ENCODE measurements at regions not wholly inside any gene's neighbourhood (a gene's known extent, or its start where the extent isn't known, plus 50 kb on each side); places are given as distances from the start of the nearest gene placed in this dataset.

- DNase-seq = peak in 1 of 3 donors; percentile 34
- H3K4me3 ChIP-seq (ENCODE audit: control insufficient read depth in 1 of 7, extremely low read depth in 1 of 7, insufficient read depth in 4 of 7, low read depth in 2 of 7, low read length in 6 of 7) = no peak overlapping the region
- no peaks in the 10 kb centered on the region for H3K36me3 ChIP-seq (ENCODE audit: control insufficient read depth in 4 of 4, insufficient read depth in 4 of 4, low read length in 3 of 4)
- WGBS (ENCODE audit: insufficient coverage) = 0% methylated on average over 1 of the region's 2 CpGs
- H3K4me1 ChIP-seq (ENCODE audit: control extremely low read depth in 1 of 4, control insufficient read depth in 4 of 4, insufficient read depth in 4 of 4, low read length in 3 of 4) = no peaks in the 10 kb centered on the region
- H3K9me3 ChIP-seq (ENCODE audit: control extremely low read depth in 1 of 5, control insufficient read depth in 4 of 5, insufficient read depth in 2 of 5, low read depth in 1 of 5, low read length in 4 of 5) = no peaks in the 10 kb centered on the region
- POLR2A ChIA-PET = no interaction called here
- CTCF ChIA-PET = no interaction called here
- H3K27me3 ChIP-seq (replicated peaks in 2 of 5; ENCODE audit: control insufficient read depth in 4 of 5, insufficient read depth in 5 of 5, low read length in 4 of 5) = no peaks in the 10 kb centered on the region
- H3K27ac ChIP-seq (ENCODE audit: insufficient read depth in 1 of 2, low read depth in 1 of 2, low read length in 2 of 2, poor library complexity in 1 of 2, severe bottlenecking in 2 of 2) = no peak overlapping the region
These were observed 232.6 kb upstream of the CDYL start for GRCh38 chr6:4543596-4543995.

GRCh38 chr6:4533576-4533975 lies 242.6 kb upstream of the CDYL start:
- Histone ChIP-seq H3K36me3 (ENCODE audit: control insufficient read depth in 4 of 4, insufficient read depth in 4 of 4, low read length in 3 of 4) (no peaks in the 10 kb centered on the region), H3K27ac (ENCODE audit: insufficient read depth in 1 of 2, low read depth in 1 of 2, low read length in 2 of 2, poor library complexity in 1 of 2, severe bottlenecking in 2 of 2) (no peak overlapping the region), H3K27me3 (replicated peaks in 2 of 5; ENCODE audit: control insufficient read depth in 4 of 5, insufficient read depth in 5 of 5, low read length in 4 of 5) (no peaks in the 10 kb centered on the region), H3K9me3 (ENCODE audit: control extremely low read depth in 1 of 5, control insufficient read depth in 4 of 5, insufficient read depth in 2 of 5, low read depth in 1 of 5, low read length in 4 of 5) (peaks cover 3 to 11% (median 7%) of the 10 kb centered on the region in 5 experiments), H3K4me3 (ENCODE audit: control insufficient read depth in 1 of 7, extremely low read depth in 1 of 7, insufficient read depth in 4 of 7, low read depth in 2 of 7, low read length in 6 of 7) (no peak overlapping the region), H3K4me1 (ENCODE audit: control extremely low read depth in 1 of 4, control insufficient read depth in 4 of 4, insufficient read depth in 4 of 4, low read length in 3 of 4) (no peaks in the 10 kb centered on the region)
- CTCF ChIA-PET = no interaction called here
- WGBS (ENCODE audit: insufficient coverage) = 100% methylated on average over 1 of the region's 1 CpG
- DNase-seq = no peak
- POLR2A ChIA-PET = no interaction called here

DNA sequence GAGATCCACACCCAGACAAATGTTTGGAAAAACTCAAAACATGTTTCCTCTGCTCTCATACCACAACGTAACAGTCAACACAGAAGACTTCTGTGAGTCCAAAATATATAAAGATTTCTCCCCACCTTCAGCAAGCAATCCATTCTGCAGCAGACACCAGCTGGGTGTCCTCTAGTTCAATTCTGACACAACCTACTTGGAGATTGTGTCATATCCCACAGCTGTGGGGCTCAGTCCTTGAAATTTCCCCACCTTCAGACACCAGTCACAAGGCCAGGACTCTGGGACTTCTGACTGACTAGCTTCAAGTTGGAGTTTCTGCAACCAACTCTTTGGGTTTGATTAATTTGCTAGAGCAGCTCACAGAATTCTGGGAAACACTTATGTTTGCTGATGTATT lies 244.8 kb upstream of the CDYL start:
- H3K36me3 ChIP-seq (ENCODE audit: control insufficient read depth in 4 of 4, insufficient read depth in 4 of 4, low read length in 3 of 4) = no peaks in the 10 kb centered on the region
- H3K27ac ChIP-seq (ENCODE audit: insufficient read depth in 1 of 2, low read depth in 1 of 2, low read length in 2 of 2, poor library complexity in 1 of 2, severe bottlenecking in 2 of 2) = no peak overlapping the region
- H3K4me3 ChIP-seq (ENCODE audit: control insufficient read depth in 1 of 7, extremely low read depth in 1 of 7, insufficient read depth in 4 of 7, low read depth in 2 of 7, low read length in 6 of 7) = no peak overlapping the region
- no peaks in the 10 kb centered on the region for H3K4me1 ChIP-seq (ENCODE audit: control extremely low read depth in 1 of 4, control insufficient read depth in 4 of 4, insufficient read depth in 4 of 4, low read length in 3 of 4)
- WGBS (ENCODE audit: insufficient coverage) = 100% methylated on average over 1 of the region's 1 CpG
- no peaks in the 10 kb centered on the region for H3K27me3 ChIP-seq (replicated peaks in 2 of 5; ENCODE audit: control insufficient read depth in 4 of 5, insufficient read depth in 5 of 5, low read length in 4 of 5)
- peaks cover 3 to 11% (median 8%) of the 10 kb centered on the region in 5 experiments for H3K9me3 ChIP-seq (ENCODE audit: control extremely low read depth in 1 of 5, control insufficient read depth in 4 of 5, insufficient read depth in 2 of 5, low read depth in 1 of 5, low read length in 4 of 5)
- ChIA-PET POLR2A (no interaction called here), CTCF (no interaction called here)
- no peak for DNase-seq

DNA sequence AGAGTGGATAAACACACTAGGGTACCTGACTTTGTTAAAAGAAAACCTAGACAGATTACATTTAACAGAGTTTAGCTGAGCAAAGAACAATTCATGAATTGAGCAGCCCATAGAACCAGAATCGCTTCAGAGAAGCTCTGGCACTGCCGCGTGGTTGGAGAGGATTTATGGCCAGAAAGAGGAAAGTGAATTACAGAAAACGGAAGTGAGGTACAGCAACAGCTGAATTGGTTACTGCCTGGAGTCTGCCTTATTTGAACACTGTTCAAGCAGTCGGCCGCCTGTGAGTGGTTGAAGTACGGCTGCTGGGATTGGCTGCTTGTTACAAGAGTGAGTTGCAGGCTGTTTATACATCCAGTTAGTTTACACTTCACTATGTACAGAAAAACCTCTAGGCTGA lies 253.8 kb upstream of the CDYL start:
- peak; percentile 2 to 55 (median 31) for DNase-seq
- POLR2A ChIA-PET = no interaction called here
- Histone ChIP-seq H3K4me1 (ENCODE audit: control extremely low read depth in 1 of 4, control insufficient read depth in 4 of 4, insufficient read depth in 4 of 4, low read length in 3 of 4) (peaks cover 0 to 4% (median 0%) of the 10 kb centered on the region in 4 experiments), H3K36me3 (ENCODE audit: control insufficient read depth in 4 of 4, insufficient read depth in 4 of 4, low read length in 3 of 4) (no peaks in the 10 kb centered on the region), H3K9me3 (ENCODE audit: control extremely low read depth in 1 of 5, control insufficient read depth in 4 of 5, insufficient read depth in 2 of 5, low read depth in 1 of 5, low read length in 4 of 5) (peaks cover 0 to 5% (median 2%) of the 10 kb centered on the region in 5 experiments), H3K4me3 (ENCODE audit: control insufficient read depth in 1 of 7, extremely low read depth in 1 of 7, insufficient read depth in 4 of 7, low read depth in 2 of 7, low read length in 6 of 7) (no peak overlapping the region), H3K27me3 (replicated peaks in 2 of 5; ENCODE audit: control insufficient read depth in 4 of 5, insufficient read depth in 5 of 5, low read length in 4 of 5) (no peaks in the 10 kb centered on the region), H3K27ac (ENCODE audit: insufficient read depth in 1 of 2, low read depth in 1 of 2, low read length in 2 of 2, poor library complexity in 1 of 2, severe bottlenecking in 2 of 2) (no peak overlapping the region)
- WGBS (ENCODE audit: insufficient coverage) = 0% methylated on average over 4 of the region's 7 CpGs
- CTCF ChIA-PET = no interaction called here

- DNase-seq = no peak
- ChIA-PET CTCF (no interaction called here), POLR2A (no interaction called here)
- WGBS (ENCODE audit: insufficient coverage) = 73% methylated on average over 4 of the region's 6 CpGs
- Histone ChIP-seq H3K36me3 (ENCODE audit: control insufficient read depth in 4 of 4, insufficient read depth in 4 of 4, low read length in 3 of 4) (no peaks in the 10 kb centered on the region), H3K4me3 (ENCODE audit: control insufficient read depth in 1 of 7, extremely low read depth in 1 of 7, insufficient read depth in 4 of 7, low read depth in 2 of 7, low read length in 6 of 7) (no peak overlapping the region), H3K9me3 (ENCODE audit: control extremely low read depth in 1 of 5, control insufficient read depth in 4 of 5, insufficient read depth in 2 of 5, low read depth in 1 of 5, low read length in 4 of 5) (peaks cover 0 to 5% (median 2%) of the 10 kb centered on the region in 5 experiments), H3K4me1 (ENCODE audit: control extremely low read depth in 1 of 4, control insufficient read depth in 4 of 4, insufficient read depth in 4 of 4, low read length in 3 of 4) (peaks cover 0 to 4% (median 0%) of the 10 kb centered on the region in 4 experiments), H3K27ac (ENCODE audit: insufficient read depth in 1 of 2, low read depth in 1 of 2, low read length in 2 of 2, poor library complexity in 1 of 2, severe bottlenecking in 2 of 2) (no peak overlapping the region), H3K27me3 (replicated peaks in 2 of 5; ENCODE audit: control insufficient read depth in 4 of 5, insufficient read depth in 5 of 5, low read length in 4 of 5) (no peaks in the 10 kb centered on the region)
These were observed 255.1 kb upstream of the CDYL start for GRCh38 chr6:4521070-4521469.

GRCh38 chr6:4518506-4518905 lies 257.7 kb upstream of the CDYL start:
- peaks cover 0 to 4% (median 0%) of the 10 kb centered on the region in 4 experiments for H3K4me1 ChIP-seq (ENCODE audit: control extremely low read depth in 1 of 4, control insufficient read depth in 4 of 4, insufficient read depth in 4 of 4, low read length in 3 of 4)
- no peaks in the 10 kb centered on the region for H3K27me3 ChIP-seq (replicated peaks in 2 of 5; ENCODE audit: control insufficient read depth in 4 of 5, insufficient read depth in 5 of 5, low read length in 4 of 5)
- H3K36me3 ChIP-seq (ENCODE audit: control insufficient read depth in 4 of 4, insufficient read depth in 4 of 4, low read length in 3 of 4) = no peaks in the 10 kb centered on the region
- no peak overlapping the region for H3K4me3 ChIP-seq (ENCODE audit: control insufficient read depth in 1 of 7, extremely low read depth in 1 of 7, insufficient read depth in 4 of 7, low read depth in 2 of 7, low read length in 6 of 7)
- ChIA-PET CTCF (no interaction called here), POLR2A (no interaction called here)
- WGBS (ENCODE audit: insufficient coverage) = no CpG with 5 or more reads among the region's 2 CpGs
- no peak for DNase-seq
- H3K9me3 ChIP-seq (ENCODE audit: control extremely low read depth in 1 of 5, control insufficient read depth in 4 of 5, insufficient read depth in 2 of 5, low read depth in 1 of 5, low read length in 4 of 5) = peaks cover 0 to 5% (median 2%) of the 10 kb centered on the region in 5 experiments
- no peak overlapping the region for H3K27ac ChIP-seq (ENCODE audit: insufficient read depth in 1 of 2, low read depth in 1 of 2, low read length in 2 of 2, poor library complexity in 1 of 2, severe bottlenecking in 2 of 2)

GRCh38 chr6:4516206-4516605 lies 260.0 kb upstream of the CDYL start:
- Histone ChIP-seq H3K27ac (ENCODE audit: insufficient read depth in 1 of 2, low read depth in 1 of 2, low read length in 2 of 2, poor library complexity in 1 of 2, severe bottlenecking in 2 of 2) (no peak overlapping the region), H3K4me1 (ENCODE audit: control extremely low read depth in 1 of 4, control insufficient read depth in 4 of 4, insufficient read depth in 4 of 4, low read length in 3 of 4) (no peaks in the 10 kb centered on the region), H3K4me3 (ENCODE audit: control insufficient read depth in 1 of 7, extremely low read depth in 1 of 7, insufficient read depth in 4 of 7, low read depth in 2 of 7, low read length in 6 of 7) (no peak overlapping the region), H3K9me3 (ENCODE audit: control extremely low read depth in 1 of 5, control insufficient read depth in 4 of 5, insufficient read depth in 2 of 5, low read depth in 1 of 5, low read length in 4 of 5) (no peaks in the 10 kb centered on the region), H3K36me3 (ENCODE audit: control insufficient read depth in 4 of 4, insufficient read depth in 4 of 4, low read length in 3 of 4) (no peaks in the 10 kb centered on the region), H3K27me3 (replicated peaks in 2 of 5; ENCODE audit: control insufficient read depth in 4 of 5, insufficient read depth in 5 of 5, low read length in 4 of 5) (no peaks in the 10 kb centered on the region)
- POLR2A ChIA-PET = no interaction called here
- DNase-seq = no peak
- CTCF ChIA-PET = no interaction called here
- WGBS (ENCODE audit: insufficient coverage) = 98% methylated on average over 5 of the region's 5 CpGs
